HG02623 (cell line): ENCODE measurements at regions not wholly inside any gene's neighbourhood (a gene's known extent, or its start where the extent isn't known, plus 50 kb on each side); places are given as distances from the start of the nearest gene placed in this dataset.
A peak's percentile ranks its signal among the peaks of the same experiment; 100 is the strongest.

ENCODE experiments used
- ATAC-seq: cut with Tn5 transposase; IDR thresholded peaks from one replicate; pipeline ENCODE4 v1.9.1; 2021; ENCODE audit warnings: moderate library complexity; ENCODE audit not compliant: unreplicated experiment

DNA sequence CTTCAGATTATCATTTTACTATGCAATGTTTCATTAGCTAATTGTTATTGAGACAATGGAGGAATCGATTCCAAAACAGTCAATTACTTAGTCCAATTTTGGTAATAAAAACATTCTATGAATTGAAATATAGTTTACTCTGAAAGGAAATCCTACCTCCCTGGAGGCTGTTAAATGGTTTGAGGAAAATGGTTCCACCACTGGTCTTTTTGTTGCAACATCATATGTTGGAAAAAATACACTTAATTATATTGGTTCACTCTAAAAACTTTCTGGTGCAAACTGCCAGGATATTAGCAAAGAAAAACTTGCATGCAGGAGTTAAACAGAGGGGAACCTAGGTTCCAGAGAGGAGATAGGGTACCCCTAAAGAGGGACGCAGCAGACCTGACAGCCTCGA is 267.3 kb upstream of the LYZL1 start:
- ATAC-seq: no peak

GRCh38 chr10:29022513-29022912 is 266.4 kb upstream of the LYZL1 start:
- no peak for ATAC-seq

DNA sequence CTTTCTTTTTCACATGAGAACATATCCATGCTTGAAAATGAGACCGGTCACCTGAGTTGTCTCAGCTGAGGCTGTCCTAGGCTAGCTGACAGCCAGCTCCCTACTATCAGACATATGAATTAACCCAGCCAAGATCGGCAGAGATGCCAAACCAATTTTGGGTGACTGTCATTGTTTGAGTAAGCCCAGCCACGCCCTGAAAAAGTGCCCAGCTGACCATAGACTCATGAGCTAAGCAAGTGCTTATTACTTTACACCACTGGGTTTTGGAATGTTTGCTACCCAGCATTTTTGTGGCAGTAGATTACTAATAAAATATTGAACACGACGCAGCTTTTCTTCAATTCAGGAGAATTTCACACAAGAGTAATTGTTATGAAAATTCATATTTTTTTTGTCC is 265.2 kb upstream of the LYZL1 start:
- ATAC-seq: no peak

DNA sequence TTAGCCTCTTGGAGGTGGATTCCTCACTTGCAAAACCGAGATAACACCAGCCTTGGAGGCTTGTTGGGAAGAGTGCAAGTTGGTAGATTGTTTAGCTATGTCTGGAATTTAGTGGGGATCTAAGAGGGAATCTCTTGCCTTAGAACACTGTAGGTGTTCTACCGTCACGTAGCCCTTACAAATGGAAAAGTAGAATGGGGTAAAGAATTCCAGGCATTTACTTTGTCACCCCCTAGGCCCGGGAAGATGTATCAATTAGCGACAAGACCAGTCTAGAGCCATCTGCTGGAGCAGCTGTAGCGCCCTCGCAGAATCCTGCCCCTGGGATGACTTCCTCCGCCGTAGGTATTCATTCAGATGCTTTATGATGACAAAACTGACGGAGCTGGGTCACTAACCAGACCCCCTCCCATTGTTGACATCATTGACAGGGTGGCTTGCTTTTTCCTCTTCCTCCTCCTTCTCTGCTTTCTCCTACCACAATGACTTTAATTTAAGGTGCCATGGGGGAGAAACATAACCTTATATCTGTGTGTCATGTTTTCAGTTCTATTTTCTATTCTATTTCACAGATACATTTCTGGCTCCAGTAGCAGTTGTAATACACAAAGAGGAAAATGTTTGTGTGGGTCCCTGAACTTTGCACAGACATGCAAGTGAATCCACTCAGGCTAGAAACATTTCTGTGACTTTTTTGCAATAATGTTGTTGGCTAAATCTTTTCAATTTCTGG is 262.6 kb upstream of the LYZL1 start:
- no peak for ATAC-seq

DNA sequence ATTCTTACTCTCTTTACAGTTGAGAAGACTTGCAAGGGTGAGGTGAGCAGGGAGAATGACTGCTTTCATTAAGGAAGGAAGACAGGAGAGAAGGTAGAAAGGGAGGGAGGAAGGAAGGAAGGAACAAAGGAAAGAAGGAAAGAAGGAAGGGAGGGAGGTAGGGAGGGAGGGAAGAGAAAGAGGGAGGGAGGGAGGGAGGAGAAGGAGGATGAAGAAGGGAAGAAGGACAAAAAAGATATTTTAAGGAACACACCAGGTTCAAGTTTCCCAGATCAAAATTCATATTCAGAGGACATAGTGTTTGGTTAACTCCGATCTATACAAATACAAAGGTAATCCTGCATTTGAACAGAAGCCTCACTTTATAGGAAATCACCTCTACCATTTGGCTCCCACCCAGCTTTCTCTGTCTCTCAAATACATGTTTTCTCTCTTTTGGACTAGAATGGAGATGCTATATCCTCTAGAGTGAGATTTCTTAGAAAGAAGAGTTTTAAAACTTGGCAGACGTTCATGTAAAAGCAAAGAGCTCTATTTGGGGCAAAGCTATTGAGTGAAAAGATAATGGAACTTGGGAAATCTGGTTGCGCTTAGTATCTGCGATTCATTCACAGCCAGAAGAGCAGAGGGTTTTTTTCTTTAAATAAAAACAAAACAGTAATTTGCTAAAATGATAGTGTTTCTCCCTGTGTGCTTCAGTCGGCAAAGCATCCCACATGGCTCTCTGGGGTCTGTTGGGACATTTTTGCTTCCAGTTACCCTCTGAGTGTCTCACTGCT is 261.9 kb upstream of the LYZL1 start:
- ATAC-seq: no peak

- ATAC-seq: no peak
These were observed 260.4 kb upstream of the LYZL1 start for GRCh38 chr10:29028486-29028885.

- no peak for ATAC-seq
These were observed 258.0 kb upstream of the LYZL1 start for GRCh38 chr10:29030900-29031299.

DNA sequence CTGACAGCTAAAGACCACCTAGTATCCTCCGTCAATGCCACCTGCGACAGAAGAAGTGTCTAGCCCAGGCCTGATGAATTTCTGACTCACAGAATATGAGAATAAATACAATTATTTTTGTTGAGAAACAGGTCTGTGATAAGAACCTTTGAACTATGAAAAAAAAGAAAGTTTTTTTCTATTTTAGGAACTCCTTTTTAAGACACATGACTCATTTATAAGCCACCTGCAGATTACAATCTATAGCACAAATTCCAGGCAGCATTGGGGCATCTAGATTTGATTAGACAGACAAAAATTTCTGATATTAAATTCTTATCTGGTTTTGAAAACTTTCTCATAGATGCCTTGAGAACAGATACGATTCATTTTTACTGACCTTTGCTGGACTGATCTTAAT is 256.7 kb upstream of the LYZL1 start:
- no peak for ATAC-seq

- peak; percentile 58 for ATAC-seq
These were observed 255.4 kb upstream of the LYZL1 start for GRCh38 chr10:29033311-29033940.

- no peak for ATAC-seq
These were observed 254.3 kb upstream of the LYZL1 start for GRCh38 chr10:29034592-29034991.

DNA sequence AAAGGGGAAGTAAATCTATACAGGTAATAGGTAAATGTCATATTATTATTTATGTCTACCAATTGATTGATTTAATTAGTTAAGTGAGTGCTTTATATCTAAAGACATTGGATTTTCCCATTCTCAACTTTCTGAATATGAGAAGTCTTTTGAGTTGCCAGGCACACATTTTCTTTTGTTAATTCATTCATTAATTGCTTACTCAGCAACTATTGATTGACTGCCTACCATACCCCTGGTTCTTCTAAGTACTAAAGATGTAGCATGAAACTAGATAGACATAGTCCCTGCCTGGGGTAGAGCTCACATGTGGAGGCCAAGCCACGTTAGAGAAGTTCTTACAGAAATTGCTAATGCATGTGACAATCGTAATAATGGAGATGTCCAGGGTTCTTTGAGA is 253.1 kb upstream of the LYZL1 start:
- no peak for ATAC-seq

DNA sequence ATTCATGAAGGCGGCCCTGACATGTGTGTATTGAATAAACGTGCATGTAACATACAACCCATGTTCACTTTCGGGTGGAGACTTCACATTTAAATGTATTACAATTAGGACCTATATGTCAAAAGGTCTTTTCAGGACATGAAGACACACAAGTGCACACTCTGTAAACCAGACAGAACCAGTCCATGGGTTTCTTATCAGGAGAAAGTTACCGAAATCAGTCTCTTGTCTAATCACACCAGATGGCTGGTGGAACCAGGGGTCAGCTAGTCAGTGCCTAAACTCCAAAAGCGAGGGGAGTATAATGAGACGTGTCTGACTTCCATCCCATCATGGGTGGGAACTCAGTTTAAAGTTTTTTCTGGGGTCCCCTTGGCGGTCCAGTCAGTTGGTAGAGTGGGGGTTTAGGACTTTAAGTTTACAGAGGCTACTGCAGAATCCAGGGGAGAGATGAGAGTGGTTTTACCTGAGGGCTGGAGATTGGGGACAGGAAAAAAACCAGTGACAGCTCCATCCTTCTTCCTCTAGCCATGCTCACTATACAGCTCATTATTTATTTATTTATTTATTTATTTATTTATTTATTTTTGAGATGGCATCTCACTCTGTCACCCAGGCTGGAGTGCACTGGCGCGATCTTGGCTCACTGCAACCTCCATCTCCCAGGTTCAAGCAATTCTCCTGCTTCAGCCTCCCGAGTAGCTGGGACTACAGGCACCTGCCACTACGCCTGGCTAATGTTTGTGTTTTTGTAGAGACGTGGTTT is 251.3 kb upstream of the LYZL1 start:
- ATAC-seq: no peak

DNA sequence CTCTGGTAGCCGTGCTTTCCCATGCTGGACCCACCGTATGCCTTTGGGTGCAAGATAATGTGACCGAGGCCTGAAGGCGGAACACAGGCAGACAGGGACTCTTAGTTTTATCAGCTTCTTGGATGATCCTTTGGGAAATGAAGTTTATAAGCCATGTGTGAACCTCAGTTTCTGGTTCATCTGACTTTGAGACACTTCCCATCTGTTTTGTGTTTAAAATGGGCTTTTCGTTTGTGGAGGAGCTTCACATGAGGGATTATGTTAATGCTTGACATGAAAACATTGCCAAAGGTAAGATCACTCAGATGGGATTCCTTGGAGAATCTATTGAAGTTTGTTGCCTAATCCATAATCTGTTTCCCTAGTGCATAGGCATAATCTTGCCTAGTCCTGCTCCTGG is 249.8 kb upstream of the LYZL1 start:
- ATAC-seq: no peak

- ATAC-seq: no peak
These were observed 249.1 kb upstream of the LYZL1 start for GRCh38 chr10:29039677-29040189.

GRCh38 chr10:29041616-29042015 is 247.3 kb upstream of the LYZL1 start:
- ATAC-seq: no peak

GRCh38 chr10:29048506-29048905 is 240.4 kb upstream of the LYZL1 start:
- no peak for ATAC-seq

- no peak for ATAC-seq
These were observed 238.8 kb upstream of the LYZL1 start for GRCh38 chr10:29050081-29050480.

GRCh38 chr10:29055101-29055500 is 233.8 kb upstream of the LYZL1 start:
- no peak for ATAC-seq

DNA sequence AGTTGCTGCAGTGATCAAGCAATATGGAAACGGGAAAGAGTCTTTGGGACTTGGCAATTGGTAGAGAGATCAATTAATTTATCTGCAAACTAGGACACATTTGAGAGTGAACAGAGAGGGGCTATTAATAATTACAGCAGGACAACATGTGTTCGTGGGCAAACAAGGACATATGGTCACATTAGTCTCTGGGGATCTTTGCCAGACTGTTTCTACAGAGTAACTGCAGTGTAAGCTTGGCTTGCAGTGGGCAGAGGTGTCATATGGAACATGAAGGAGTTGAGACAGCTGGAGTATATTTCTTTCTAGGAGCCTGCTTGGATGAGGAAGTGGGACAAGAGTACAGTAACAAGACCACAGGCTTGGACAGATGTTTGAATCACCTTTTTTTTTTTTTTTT is 232.1 kb upstream of the LYZL1 start:
- no peak for ATAC-seq

DNA sequence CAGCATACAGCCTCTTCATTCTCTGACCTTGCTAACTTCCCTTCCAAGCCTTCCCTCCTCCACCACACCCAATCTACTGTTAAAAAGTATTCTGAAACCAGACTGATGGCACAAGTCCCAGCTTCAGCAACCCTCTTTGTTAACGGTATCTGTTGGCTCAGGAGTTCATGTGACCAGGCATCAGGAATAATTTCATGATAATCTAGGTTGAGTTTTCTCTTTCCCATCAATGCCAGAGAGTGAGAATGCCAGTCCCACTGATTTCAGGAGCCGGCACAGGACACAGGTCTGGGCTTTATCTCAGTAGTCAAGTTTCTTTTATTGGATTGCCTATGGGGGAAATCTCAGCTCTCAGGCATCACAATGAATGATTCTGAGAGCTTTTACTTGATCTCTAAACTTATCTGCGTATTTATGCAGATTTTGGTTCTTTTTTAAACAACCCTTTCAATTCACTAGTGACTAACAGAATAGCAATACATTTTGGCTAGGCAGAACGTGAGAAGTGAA is 231.0 kb upstream of the LYZL1 start:
- ATAC-seq: no peak
